ENCODE measurements at regions not wholly inside any gene's neighbourhood (a gene's known extent, or its start where the extent isn't known, plus 50 kb on each side); places are given as distances from the start of the nearest gene placed in this dataset.

DNA sequence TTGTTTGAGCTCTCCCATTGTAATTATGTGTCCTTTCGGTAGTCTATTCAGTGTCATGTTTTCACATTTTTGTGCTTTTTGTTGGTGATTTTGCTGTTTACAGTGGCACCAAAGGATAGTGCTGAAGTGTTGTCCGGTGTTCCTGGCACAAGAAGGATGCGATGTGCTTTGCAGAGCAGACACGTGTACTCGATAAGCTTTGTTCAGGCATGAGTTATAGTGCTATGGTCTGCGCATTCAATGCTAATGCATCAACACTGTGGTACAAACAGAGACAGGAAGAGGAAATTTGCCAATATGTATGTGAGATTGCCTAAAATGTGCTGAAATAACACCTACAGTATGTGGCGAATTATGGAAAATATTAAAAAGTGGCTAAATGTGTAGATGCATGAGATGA lies 913.4 kb upstream of the ACO1 start:
- H3K27me3 ChIP-seq (ENCODE audit: low read depth, low read length): no peaks in the 10 kb centered on the region
- H3K36me3 ChIP-seq (replicated peaks; ENCODE audit: low read depth, low read length): peaks cover 4% of the 10 kb centered on the region
- H3K4me3 ChIP-seq (ENCODE audit: low read length): no peak overlapping the region
- no peak overlapping the region for H3K4me2 ChIP-seq (ENCODE audit: low read length)
- peaks cover 6% of the 10 kb centered on the region; the same call in 1 of the 2 replicates for H3K9me3 ChIP-seq (ENCODE audit: insufficient read depth, low read length)
- no peaks in the 10 kb centered on the region for H3K4me1 ChIP-seq (ENCODE audit: low read length)
- H2AFZ ChIP-seq (ENCODE audit: low read depth, low read length): no peak overlapping the region
- no peak overlapping the region for H3K9ac ChIP-seq (ENCODE audit: low read length)
- no peak for TF ChIP-seq EZH2phosphoT487 (IDR thresholded peaks at IDR 0.05; ENCODE audit: low read depth)
- TF ChIP-seq, protein P1, sequence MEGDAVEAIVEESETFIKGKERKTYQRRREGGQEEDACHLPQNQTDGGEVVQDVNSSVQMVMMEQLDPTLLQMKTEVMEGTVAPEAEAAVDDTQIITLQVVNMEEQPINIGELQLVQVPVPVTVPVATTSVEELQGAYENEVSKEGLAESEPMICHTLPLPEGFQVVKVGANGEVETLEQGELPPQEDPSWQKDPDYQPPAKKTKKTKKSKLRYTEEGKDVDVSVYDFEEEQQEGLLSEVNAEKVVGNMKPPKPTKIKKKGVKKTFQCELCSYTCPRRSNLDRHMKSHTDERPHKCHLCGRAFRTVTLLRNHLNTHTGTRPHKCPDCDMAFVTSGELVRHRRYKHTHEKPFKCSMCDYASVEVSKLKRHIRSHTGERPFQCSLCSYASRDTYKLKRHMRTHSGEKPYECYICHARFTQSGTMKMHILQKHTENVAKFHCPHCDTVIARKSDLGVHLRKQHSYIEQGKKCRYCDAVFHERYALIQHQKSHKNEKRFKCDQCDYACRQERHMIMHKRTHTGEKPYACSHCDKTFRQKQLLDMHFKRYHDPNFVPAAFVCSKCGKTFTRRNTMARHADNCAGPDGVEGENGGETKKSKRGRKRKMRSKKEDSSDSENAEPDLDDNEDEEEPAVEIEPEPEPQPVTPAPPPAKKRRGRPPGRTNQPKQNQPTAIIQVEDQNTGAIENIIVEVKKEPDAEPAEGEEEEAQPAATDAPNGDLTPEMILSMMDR (IDR thresholded peaks at IDR 0.05; ENCODE audit: low read depth, low read length): no peak
- H4K20me1 ChIP-seq (ENCODE audit: insufficient read depth, low read length): no peaks in the 10 kb centered on the region
- H3K27ac ChIP-seq (ENCODE audit: low read length): no peak overlapping the region
- H3K79me2 ChIP-seq (ENCODE audit: low read length): no peaks in the 10 kb centered on the region

DNA sequence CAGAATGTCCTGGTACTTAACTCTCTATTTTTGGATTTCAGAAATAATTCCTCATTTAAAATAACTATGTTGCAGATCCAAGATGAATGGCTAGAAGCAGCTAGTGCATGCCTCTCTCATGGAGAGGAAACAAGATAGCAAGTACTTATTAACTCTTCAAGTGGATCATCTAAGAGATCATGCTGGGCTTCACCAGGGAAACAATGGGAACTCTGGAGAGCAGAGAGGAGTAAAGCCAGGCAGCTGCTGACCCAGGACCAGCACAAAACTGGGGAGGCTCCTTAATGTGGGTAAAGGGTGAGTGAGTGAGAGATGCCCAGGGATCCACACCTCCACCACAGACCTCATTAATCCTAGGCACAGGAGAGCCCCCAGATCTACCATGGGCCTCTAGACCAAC lies 897.8 kb upstream of the ACO1 start:
- H3K4me2 ChIP-seq (ENCODE audit: low read length): no peak overlapping the region
- H3K27me3 ChIP-seq (ENCODE audit: low read depth, low read length): no peaks in the 10 kb centered on the region
- no peak overlapping the region for H3K27ac ChIP-seq (ENCODE audit: low read length)
- TF ChIP-seq, protein P1 (IDR thresholded peaks at IDR 0.05; ENCODE audit: low read depth, low read length): no peak
- no peaks in the 10 kb centered on the region for H4K20me1 ChIP-seq (ENCODE audit: insufficient read depth, low read length)
- H3K9ac ChIP-seq (ENCODE audit: low read length): no peak overlapping the region
- no peaks in the 10 kb centered on the region for H3K4me1 ChIP-seq (ENCODE audit: low read length)
- H2AFZ ChIP-seq (ENCODE audit: low read depth, low read length): no peak overlapping the region
- 0 out of 2 replicates have a peak, but pooled peaks cover 1% of the 10 kb centered on the region for H3K9me3 ChIP-seq (ENCODE audit: insufficient read depth, low read length)
- H3K36me3 ChIP-seq (replicated peaks; ENCODE audit: low read depth, low read length): no peaks in the 10 kb centered on the region
- no peaks in the 10 kb centered on the region for H3K79me2 ChIP-seq (ENCODE audit: low read length)
- no peak overlapping the region for H3K4me3 ChIP-seq (ENCODE audit: low read length)

DNA sequence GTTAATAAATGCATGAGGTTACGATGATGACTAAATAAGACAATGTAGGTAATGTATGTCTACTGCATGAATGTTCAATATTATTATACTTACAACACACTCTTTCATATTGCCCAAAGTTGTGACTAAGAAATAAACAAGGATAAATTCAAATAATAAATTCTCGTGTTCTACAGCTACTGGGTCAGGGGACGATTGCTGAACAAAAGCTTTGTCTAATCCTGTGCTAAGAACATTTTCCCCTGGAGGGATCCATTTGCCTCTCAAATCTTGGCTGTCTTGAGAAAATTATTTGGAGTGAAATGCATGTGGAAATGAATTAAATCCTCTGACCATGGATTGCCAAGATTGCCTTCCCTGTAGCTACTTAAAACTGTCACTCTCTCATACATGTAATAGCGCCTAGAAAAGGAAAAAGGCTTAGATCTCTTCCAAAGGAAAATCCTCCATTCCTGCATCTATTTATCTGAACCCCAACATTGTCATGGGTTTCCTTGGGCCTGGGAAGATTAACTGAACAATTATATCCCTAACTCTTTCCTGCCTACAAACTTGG lies 893.8 kb upstream of the ACO1 start:
- Histone ChIP-seq H3K4me1 (ENCODE audit: low read length) (no peaks in the 10 kb centered on the region), H3K27ac (ENCODE audit: low read length) (no peak overlapping the region), H3K4me3 (ENCODE audit: low read length) (no peak overlapping the region), H3K4me2 (ENCODE audit: low read length) (no peak overlapping the region), H3K9me3 (ENCODE audit: insufficient read depth, low read length) (no peaks in the 10 kb centered on the region), H4K20me1 (ENCODE audit: insufficient read depth, low read length) (no peaks in the 10 kb centered on the region), H3K79me2 (ENCODE audit: low read length) (no peaks in the 10 kb centered on the region), H3K9ac (ENCODE audit: low read length) (no peak overlapping the region), H3K36me3 (replicated peaks; ENCODE audit: low read depth, low read length) (no peaks in the 10 kb centered on the region), H3K27me3 (ENCODE audit: low read depth, low read length) (no peaks in the 10 kb centered on the region), H2AFZ (ENCODE audit: low read depth, low read length) (no peak overlapping the region)
- TF ChIP-seq, protein P1 (IDR thresholded peaks at IDR 0.05; ENCODE audit: low read depth, low read length): no peak
- no peak for TF ChIP-seq EZH2phosphoT487 (IDR thresholded peaks at IDR 0.05; ENCODE audit: low read depth)

DNA sequence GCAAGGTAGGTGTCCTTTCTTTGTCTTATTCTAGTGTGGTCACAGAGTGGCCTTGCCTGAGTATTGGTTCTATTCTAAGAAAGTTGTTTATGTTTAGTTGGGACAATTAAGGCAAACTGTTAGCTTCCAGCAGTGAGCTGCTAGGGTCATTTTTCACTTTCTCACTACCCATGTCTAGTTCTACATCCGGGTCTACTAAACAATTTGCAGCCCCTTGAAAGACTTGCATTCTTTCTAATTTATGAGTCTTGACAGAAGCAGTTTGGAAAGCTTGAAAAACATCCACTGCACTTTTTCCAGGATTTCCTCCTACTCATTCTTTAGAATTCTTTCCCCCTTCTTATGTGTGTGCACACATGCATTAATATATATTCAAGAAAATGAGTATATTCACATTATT lies 892.2 kb upstream of the ACO1 start:
- Histone ChIP-seq H3K4me2 (ENCODE audit: low read length) (no peak overlapping the region), H3K4me1 (ENCODE audit: low read length) (no peaks in the 10 kb centered on the region), H3K79me2 (ENCODE audit: low read length) (no peaks in the 10 kb centered on the region), H3K9ac (ENCODE audit: low read length) (no peak overlapping the region), H3K4me3 (ENCODE audit: low read length) (no peak overlapping the region), H4K20me1 (ENCODE audit: insufficient read depth, low read length) (no peaks in the 10 kb centered on the region), H3K27me3 (ENCODE audit: low read depth, low read length) (no peaks in the 10 kb centered on the region), H3K27ac (ENCODE audit: low read length) (no peak overlapping the region), H3K9me3 (ENCODE audit: insufficient read depth, low read length) (no peaks in the 10 kb centered on the region; the same call in 1 of the 2 replicates), H2AFZ (ENCODE audit: low read depth, low read length) (no peak overlapping the region), H3K36me3 (replicated peaks; ENCODE audit: low read depth, low read length) (no peaks in the 10 kb centered on the region)
- no peak for TF ChIP-seq EZH2phosphoT487 (IDR thresholded peaks at IDR 0.05; ENCODE audit: low read depth)
- TF ChIP-seq, protein P1 (IDR thresholded peaks at IDR 0.05; ENCODE audit: low read depth, low read length): no peak
